ENCODE measurements at regions not wholly inside any gene's neighbourhood (a gene's known extent, or its start where the extent isn't known, plus 50 kb on each side); places are given as distances from the start of the nearest gene placed in this dataset.

DNA sequence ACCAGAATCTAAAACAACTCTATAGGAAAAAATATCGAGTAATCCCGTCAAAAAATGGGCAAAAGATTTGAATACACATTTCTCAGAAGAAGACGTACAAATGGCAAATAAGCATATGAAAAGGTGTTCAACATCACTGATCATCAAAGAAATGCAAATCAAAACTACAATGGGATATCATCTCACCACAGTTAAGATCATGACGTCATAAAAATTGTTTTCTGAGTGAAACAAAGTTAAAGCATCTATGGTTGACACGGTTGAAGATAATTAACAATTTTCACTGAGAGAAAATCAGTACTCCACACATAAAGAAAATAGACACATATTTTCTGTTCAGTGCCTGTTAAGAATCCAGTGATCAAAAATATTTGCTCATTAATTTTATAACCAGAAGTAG is 1010.8 kb upstream of the ADGRL3 start:
- TF ChIP-seq, protein P1, sequence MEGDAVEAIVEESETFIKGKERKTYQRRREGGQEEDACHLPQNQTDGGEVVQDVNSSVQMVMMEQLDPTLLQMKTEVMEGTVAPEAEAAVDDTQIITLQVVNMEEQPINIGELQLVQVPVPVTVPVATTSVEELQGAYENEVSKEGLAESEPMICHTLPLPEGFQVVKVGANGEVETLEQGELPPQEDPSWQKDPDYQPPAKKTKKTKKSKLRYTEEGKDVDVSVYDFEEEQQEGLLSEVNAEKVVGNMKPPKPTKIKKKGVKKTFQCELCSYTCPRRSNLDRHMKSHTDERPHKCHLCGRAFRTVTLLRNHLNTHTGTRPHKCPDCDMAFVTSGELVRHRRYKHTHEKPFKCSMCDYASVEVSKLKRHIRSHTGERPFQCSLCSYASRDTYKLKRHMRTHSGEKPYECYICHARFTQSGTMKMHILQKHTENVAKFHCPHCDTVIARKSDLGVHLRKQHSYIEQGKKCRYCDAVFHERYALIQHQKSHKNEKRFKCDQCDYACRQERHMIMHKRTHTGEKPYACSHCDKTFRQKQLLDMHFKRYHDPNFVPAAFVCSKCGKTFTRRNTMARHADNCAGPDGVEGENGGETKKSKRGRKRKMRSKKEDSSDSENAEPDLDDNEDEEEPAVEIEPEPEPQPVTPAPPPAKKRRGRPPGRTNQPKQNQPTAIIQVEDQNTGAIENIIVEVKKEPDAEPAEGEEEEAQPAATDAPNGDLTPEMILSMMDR (IDR thresholded peaks at IDR 0.05), result no peak
- no peak for TF ChIP-seq POLR2A (IDR thresholded peaks at IDR 0.05)
